Right atrium auricular region (tissue), 2 donors: ENCODE measurements at regions not wholly inside any gene's neighbourhood (a gene's known extent, or its start where the extent isn't known, plus 50 kb on each side); places are given as distances from the start of the nearest gene placed in this dataset.

ENCODE experiments used
- DNase-seq: peaks from one replicate; pipeline ENCODE4 v3.0.0-alpha.2; 2019; ENCODE audit warnings: low spot score
- H3K27ac ChIP-seq, 2 donors: fragments of 200-600 bp; sonication (generic); 1 replicate in 1 of 2; 2 replicates in 1 of 2; pipeline ENCODE4 v1.5.1; 2016 to 2019
- H3K27me3 ChIP-seq, 2 donors: fragments of 200-600 bp; sonication (generic); one replicate each; pipeline versions ENCODE4 v1.5.1 to v1.6.0; 2017 to 2019
- H3K36me3 ChIP-seq: fragments of 200-600 bp; sonication (generic); one replicate; pipeline ENCODE4 v1.5.1; 2016
- H3K4me1 ChIP-seq, 2 donors: fragments of 200-600 bp; sonication (generic); one replicate each; pipeline versions ENCODE4 v1.5.1 to v1.6.0; 2017 to 2019
- H3K4me3 ChIP-seq, 2 donors: fragments of 200-600 bp; sonication (generic); 1 replicate in 1 of 2; 2 replicates in 1 of 2; pipeline ENCODE4 v1.5.1; 2017 to 2019; ENCODE audit warnings: mild to moderate bottlenecking in 1 of 2, moderate library complexity in 1 of 2
- H3K9me3 ChIP-seq, 2 donors: fragments of 200-600 bp; sonication (generic); one replicate each; pipeline ENCODE4 v1.5.1; 2019
- TF ChIP-seq, protein P1 (sequence below), 2 donors: fragments of 200-600 bp; sonication (generic); IDR thresholded peaks; one replicate each; pipeline ENCODE4 v1.5.1; 2019; ENCODE audit warnings: antibody characterized with exemption in 2 of 2

DNA sequence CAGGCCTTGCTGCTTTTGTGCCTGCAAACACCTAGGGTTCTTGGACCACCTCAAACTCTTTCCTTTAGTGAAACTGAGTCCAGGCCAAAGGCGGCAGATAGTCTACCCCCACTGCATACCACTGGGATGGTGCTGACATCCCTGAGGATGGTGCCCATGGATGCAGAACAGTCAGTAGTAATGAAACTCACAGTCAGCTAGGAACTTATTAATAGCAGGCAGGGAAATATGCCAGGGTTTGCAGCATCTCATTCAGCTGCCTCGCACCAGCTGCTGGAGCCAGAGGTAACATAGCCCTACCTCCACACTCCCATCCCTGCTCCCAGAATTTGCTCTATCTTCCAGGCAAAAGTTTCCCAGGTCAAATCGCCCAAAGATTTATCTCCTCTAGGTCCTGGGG, 189.1 kb downstream of the SREK1 start:
- Histone ChIP-seq H3K4me1 (peaks cover 0 to 15% of the 10 kb centered on the region in 2 donors), H3K9me3 (no peaks in the 10 kb centered on the region), H3K4me3 (no peak overlapping the region), H3K36me3 (no peaks in the 10 kb centered on the region), H3K27me3 (no peaks in the 10 kb centered on the region), H3K27ac (peak overlapping the region; percentile 57 to 90)
- DNase-seq: no peak
- TF ChIP-seq, protein P1, sequence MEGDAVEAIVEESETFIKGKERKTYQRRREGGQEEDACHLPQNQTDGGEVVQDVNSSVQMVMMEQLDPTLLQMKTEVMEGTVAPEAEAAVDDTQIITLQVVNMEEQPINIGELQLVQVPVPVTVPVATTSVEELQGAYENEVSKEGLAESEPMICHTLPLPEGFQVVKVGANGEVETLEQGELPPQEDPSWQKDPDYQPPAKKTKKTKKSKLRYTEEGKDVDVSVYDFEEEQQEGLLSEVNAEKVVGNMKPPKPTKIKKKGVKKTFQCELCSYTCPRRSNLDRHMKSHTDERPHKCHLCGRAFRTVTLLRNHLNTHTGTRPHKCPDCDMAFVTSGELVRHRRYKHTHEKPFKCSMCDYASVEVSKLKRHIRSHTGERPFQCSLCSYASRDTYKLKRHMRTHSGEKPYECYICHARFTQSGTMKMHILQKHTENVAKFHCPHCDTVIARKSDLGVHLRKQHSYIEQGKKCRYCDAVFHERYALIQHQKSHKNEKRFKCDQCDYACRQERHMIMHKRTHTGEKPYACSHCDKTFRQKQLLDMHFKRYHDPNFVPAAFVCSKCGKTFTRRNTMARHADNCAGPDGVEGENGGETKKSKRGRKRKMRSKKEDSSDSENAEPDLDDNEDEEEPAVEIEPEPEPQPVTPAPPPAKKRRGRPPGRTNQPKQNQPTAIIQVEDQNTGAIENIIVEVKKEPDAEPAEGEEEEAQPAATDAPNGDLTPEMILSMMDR (IDR thresholded peaks at IDR 0.05): no peak

DNA sequence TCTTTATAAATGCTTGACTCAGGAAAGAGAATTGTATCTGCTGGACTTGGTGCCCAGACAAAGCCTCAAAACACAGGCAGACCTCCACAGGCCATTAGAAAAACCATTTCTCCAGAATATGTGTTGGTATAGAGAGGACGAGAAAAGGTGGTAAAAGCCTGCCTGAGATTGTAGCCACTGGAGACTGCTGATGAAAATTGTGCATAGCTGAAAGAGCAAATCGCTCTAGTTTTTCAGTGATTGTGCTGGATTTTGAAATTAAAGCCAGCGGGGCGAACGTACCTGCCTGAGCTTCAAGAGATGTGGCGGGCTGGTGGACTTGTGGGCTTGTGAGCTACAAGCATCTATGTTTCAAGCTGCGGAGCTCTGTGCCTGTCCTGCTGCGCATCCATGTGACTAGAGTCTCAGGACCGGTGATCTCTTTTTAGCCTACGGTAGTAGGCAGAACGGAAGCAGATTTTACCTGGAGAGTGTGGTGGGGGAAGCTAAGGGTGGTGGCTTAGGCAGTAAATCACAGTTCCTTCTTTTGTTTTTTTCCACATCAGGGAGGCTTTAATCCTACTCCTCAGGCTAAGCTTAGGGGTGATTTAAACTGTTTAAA, 193.6 kb downstream of the SREK1 start:
- Histone ChIP-seq H3K4me3 (no peak overlapping the region), H3K4me1 (peaks cover 0 to 13% of the 10 kb centered on the region in 2 donors), H3K27me3 (no peaks in the 10 kb centered on the region), H3K9me3 (no peaks in the 10 kb centered on the region), H3K27ac (peak overlapping the region; percentile 4 to 6), H3K36me3 (no peaks in the 10 kb centered on the region)
- no peak for DNase-seq
- TF ChIP-seq, protein P1 (IDR thresholded peaks at IDR 0.05): no peak

DNA sequence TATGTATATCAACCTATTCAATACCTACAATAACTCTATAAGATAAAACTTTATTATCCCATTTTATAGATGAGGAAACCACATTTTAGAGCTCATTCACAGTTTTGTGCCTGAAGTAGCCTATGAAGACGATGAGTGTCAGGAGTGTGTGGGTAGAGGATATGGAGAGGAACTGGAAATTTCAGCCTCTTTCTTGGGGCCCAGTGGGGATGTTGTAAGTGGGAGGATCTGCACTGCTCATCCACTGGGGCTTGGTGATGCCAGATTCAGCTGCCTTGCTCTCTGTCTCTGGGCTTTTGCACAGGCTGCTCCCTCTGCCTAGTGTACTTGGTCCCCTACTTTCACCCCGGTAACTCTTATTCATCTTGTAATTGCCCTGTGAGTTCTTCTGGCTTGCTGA, 194.7 kb downstream of the SREK1 start:
- peak overlapping the region in 1 of 2 donors; percentile 12 for H3K27ac ChIP-seq
- H3K36me3 ChIP-seq: no peaks in the 10 kb centered on the region
- H3K4me1 ChIP-seq: peaks cover 0 to 2% of the 10 kb centered on the region in 2 donors
- no peaks in the 10 kb centered on the region for H3K27me3 ChIP-seq
- H3K4me3 ChIP-seq: no peak overlapping the region
- DNase-seq: no peak
- H3K9me3 ChIP-seq: no peaks in the 10 kb centered on the region
- TF ChIP-seq, protein P1 (IDR thresholded peaks at IDR 0.05): no peak

DNA sequence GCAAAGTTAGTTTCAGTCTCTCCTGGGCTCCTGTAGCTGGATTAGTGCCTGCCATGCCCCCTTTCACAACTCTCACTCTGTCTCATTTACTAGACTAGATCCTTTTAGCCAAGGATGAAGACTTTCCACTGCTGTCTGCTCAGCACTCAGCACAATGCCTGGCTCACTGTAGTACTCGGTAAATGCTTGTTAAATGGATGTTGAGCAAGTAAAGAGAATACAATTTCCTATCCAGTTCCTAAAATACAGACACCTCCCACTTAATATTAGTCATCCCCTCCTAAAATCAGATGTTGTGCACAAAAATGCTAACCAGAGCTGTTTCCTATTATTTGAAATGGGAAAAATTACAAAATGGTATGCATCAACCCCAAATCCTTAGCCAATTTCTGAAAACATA, 195.8 kb downstream of the SREK1 start:
- Histone ChIP-seq H3K27me3 (no peaks in the 10 kb centered on the region), H3K4me1 (no peaks in the 10 kb centered on the region), H3K9me3 (no peaks in the 10 kb centered on the region), H3K36me3 (no peaks in the 10 kb centered on the region), H3K4me3 (no peak overlapping the region), H3K27ac (no peak overlapping the region)
- no peak for DNase-seq
- TF ChIP-seq, protein P1 (IDR thresholded peaks at IDR 0.05): no peak

DNA sequence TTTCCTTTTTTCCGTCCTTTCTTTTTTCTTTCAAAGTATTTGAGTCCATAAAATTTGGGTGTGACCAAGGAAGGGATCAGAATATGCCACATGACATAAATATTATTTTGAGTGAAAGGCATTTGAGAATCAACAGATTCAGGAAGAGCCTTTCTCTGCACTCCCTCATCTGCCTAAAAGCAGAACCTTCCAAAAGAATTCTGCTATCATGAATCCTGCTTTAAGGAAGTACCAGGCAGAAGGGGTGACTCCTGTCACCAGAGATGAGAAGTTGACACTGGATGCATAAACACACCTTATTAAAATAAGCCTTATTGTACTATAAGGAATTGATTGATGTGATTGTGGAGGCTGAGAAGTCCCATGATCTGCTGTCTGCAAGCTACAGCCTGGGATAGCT, 196.7 kb downstream of the SREK1 start:
- H3K9me3 ChIP-seq: no peaks in the 10 kb centered on the region
- no peak overlapping the region for H3K4me3 ChIP-seq
- H3K27me3 ChIP-seq: no peaks in the 10 kb centered on the region
- no peak for DNase-seq
- H3K27ac ChIP-seq: no peak overlapping the region
- TF ChIP-seq, protein P1 (IDR thresholded peaks at IDR 0.05): no peak
- no peaks in the 10 kb centered on the region for H3K36me3 ChIP-seq
- H3K4me1 ChIP-seq: no peaks in the 10 kb centered on the region

DNA sequence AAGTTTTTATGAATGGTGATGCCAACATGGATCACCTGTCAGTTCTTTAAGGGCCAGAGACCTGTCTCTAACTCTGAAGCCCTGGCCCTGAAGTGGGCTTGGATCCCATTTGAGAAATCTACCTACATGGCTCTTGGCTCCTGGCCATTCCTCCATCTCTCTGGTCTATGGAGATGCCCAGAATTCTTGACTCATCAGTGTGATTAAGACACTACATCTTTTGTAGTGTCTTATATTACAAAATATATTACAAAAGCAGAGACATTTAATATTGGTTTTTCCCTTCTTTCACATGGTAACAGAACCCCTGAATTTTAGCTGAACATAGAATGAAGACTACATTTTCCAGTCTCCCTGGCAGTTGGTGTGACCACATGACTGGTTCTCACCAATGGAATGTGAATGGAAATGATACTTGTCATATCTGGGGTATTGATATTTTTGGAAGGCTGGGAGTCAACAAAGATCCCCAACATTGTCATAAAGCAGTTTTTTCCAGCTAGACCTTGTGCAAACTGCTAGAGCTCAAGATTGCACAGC, 198.3 kb downstream of the SREK1 start:
- DNase-seq: no peak
- H3K9me3 ChIP-seq: no peaks in the 10 kb centered on the region
- H3K4me3 ChIP-seq: no peak overlapping the region
- peak overlapping the region in 1 of 2 donors; percentile 59 for H3K27ac ChIP-seq
- H3K36me3 ChIP-seq: no peaks in the 10 kb centered on the region
- no peaks in the 10 kb centered on the region for H3K27me3 ChIP-seq
- no peaks in the 10 kb centered on the region for H3K4me1 ChIP-seq
- TF ChIP-seq, protein P1 (IDR thresholded peaks at IDR 0.05): no peak
